ENCODE measurements at regions not wholly inside any gene's neighbourhood (a gene's known extent, or its start where the extent isn't known, plus 50 kb on each side); places are given as distances from the start of the nearest gene placed in this dataset.

DNA sequence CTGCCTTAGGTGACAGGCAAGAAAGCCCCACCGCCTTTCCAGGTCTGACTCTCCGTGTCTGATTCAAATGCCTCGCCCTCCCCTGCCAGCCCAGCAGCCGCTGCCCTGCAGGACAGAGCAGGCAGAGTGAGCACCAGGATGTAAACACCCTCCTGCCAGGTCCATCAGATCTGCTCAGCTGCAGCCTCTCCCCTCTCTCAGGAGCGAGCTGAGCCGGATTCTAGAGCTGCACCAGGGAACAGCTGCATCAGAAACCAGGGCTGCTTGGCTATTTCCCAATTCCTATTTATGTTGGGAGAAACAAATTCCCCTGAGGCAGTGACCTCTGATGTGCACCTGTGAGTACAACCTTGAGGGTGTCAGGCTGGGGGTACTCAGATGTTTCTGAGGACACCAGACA lies 121.5 kb upstream of the ZMIZ1 start:
- TF ChIP-seq TCF12 (IDR thresholded peaks at IDR 0.05): no peak
- TF ChIP-seq NFIC (IDR thresholded peaks at IDR 0.05; ENCODE audit: borderline replicate concordance): no peak
- TF ChIP-seq, protein P1, sequence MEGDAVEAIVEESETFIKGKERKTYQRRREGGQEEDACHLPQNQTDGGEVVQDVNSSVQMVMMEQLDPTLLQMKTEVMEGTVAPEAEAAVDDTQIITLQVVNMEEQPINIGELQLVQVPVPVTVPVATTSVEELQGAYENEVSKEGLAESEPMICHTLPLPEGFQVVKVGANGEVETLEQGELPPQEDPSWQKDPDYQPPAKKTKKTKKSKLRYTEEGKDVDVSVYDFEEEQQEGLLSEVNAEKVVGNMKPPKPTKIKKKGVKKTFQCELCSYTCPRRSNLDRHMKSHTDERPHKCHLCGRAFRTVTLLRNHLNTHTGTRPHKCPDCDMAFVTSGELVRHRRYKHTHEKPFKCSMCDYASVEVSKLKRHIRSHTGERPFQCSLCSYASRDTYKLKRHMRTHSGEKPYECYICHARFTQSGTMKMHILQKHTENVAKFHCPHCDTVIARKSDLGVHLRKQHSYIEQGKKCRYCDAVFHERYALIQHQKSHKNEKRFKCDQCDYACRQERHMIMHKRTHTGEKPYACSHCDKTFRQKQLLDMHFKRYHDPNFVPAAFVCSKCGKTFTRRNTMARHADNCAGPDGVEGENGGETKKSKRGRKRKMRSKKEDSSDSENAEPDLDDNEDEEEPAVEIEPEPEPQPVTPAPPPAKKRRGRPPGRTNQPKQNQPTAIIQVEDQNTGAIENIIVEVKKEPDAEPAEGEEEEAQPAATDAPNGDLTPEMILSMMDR (IDR thresholded peaks at IDR 0.05): no peak
- TF ChIP-seq, protein P2, sequence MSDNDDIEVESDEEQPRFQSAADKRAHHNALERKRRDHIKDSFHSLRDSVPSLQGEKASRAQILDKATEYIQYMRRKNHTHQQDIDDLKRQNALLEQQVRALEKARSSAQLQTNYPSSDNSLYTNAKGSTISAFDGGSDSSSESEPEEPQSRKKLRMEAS (IDR thresholded peaks at IDR 0.05; ENCODE audit: low read depth): no peak
- TF ChIP-seq, protein P3, sequence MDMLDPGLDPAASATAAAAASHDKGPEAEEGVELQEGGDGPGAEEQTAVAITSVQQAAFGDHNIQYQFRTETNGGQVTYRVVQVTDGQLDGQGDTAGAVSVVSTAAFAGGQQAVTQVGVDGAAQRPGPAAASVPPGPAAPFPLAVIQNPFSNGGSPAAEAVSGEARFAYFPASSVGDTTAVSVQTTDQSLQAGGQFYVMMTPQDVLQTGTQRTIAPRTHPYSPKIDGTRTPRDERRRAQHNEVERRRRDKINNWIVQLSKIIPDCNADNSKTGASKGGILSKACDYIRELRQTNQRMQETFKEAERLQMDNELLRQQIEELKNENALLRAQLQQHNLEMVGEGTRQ (IDR thresholded peaks at IDR 0.05; ENCODE audit: borderline replicate concordance, low read depth, low read length): no peak
- TF ChIP-seq, protein P4, sequence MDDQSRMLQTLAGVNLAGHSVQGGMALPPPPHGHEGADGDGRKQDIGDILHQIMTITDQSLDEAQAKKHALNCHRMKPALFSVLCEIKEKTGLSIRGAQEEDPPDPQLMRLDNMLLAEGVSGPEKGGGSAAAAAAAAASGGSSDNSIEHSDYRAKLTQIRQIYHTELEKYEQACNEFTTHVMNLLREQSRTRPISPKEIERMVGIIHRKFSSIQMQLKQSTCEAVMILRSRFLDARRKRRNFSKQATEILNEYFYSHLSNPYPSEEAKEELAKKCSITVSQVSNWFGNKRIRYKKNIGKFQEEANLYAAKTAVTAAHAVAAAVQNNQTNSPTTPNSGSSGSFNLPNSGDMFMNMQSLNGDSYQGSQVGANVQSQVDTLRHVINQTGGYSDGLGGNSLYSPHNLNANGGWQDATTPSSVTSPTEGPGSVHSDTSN (IDR thresholded peaks at IDR 0.05): no peak
